ENCODE measurements at regions not wholly inside any gene's neighbourhood (a gene's known extent, or its start where the extent isn't known, plus 50 kb on each side); places are given as distances from the start of the nearest gene placed in this dataset.

- no peak for DNase-seq
These were observed 148.5 kb downstream of the SOX2 start for GRCh38 chr3:181860235-181860634.

GRCh38 chr3:181862502-181862901 is 150.8 kb downstream of the SOX2 start:
- no peak for DNase-seq

GRCh38 chr3:181868576-181869082 is 156.9 kb downstream of the SOX2 start:
- DNase-seq, result no peak

- no peak for DNase-seq
These were observed 161.2 kb downstream of the SOX2 start for GRCh38 chr3:181872887-181873286.

- no peak for DNase-seq
These were observed 168.2 kb downstream of the SOX2 start for GRCh38 chr3:181879926-181880325.

GRCh38 chr3:181880331-181880730 is 168.6 kb downstream of the SOX2 start:
- peak; percentile 92 for DNase-seq

GRCh38 chr3:181881749-181882148 is 170.0 kb downstream of the SOX2 start:
- no peak for DNase-seq

GRCh38 chr3:181885868-181886630 is 174.3 kb downstream of the SOX2 start:
- no peak for DNase-seq

GRCh38 chr3:181886676-181887075 is 175.0 kb downstream of the SOX2 start:
- DNase-seq, result no peak

GRCh38 chr3:181887685-181888084 is 176.0 kb downstream of the SOX2 start:
- DNase-seq, result no peak

GRCh38 chr3:181888234-181888633 is 176.5 kb downstream of the SOX2 start:
- DNase-seq, result no peak

- DNase-seq, result no peak
These were observed 181.1 kb downstream of the SOX2 start for GRCh38 chr3:181892848-181893247.

- no peak for DNase-seq
These were observed 184.9 kb downstream of the SOX2 start for GRCh38 chr3:181896605-181897004.

GRCh38 chr3:181899702-181900101 is 188.0 kb downstream of the SOX2 start:
- no peak for DNase-seq

GRCh38 chr3:181901626-181902025 is 189.9 kb downstream of the SOX2 start:
- no peak for DNase-seq

GRCh38 chr3:181906338-181906737 is 194.6 kb downstream of the SOX2 start:
- DNase-seq, result no peak

- DNase-seq, result no peak
These were observed 197.5 kb downstream of the SOX2 start for GRCh38 chr3:181909241-181909640.

GRCh38 chr3:181912384-181912783 is 200.7 kb downstream of the SOX2 start:
- DNase-seq, result no peak

- DNase-seq, result no peak
These were observed 201.5 kb downstream of the SOX2 start for GRCh38 chr3:181913254-181913653.

- no peak for DNase-seq
These were observed 203.8 kb downstream of the SOX2 start for GRCh38 chr3:181915551-181915950.

GRCh38 chr3:181916013-181916412 is 204.3 kb downstream of the SOX2 start:
- no peak for DNase-seq

GRCh38 chr3:181917027-181917426 is 205.3 kb downstream of the SOX2 start:
- no peak for DNase-seq

- no peak for DNase-seq
These were observed 207.7 kb downstream of the SOX2 start for GRCh38 chr3:181919375-181919774.

- DNase-seq, result no peak
These were observed 208.7 kb downstream of the SOX2 start for GRCh38 chr3:181920409-181920808.

- DNase-seq, result no peak
These were observed 209.5 kb downstream of the SOX2 start for GRCh38 chr3:181921220-181921619.

Measured in NCI-H1105 (cell line).